ENCODE measurements at regions not wholly inside any gene's neighbourhood (a gene's known extent, or its start where the extent isn't known, plus 50 kb on each side); places are given as distances from the start of the nearest gene placed in this dataset.

GRCh38 chr10:4399556-4399955 is 426.5 kb upstream of the AKR1E2 start:
- Histone ChIP-seq H3K27ac (ENCODE audit: insufficient read length, low read depth, low read length) (no peak overlapping the region), H2BK12ac (ENCODE audit: insufficient read length, low read depth, low read length) (no peak overlapping the region), H4K8ac (replicated peaks; ENCODE audit: insufficient read length, low read depth, low read length) (no peak overlapping the region), H2BK120ac (ENCODE audit: low read depth, low read length, poor library complexity, severe bottlenecking) (no peak overlapping the region), H4K20me1 (ENCODE audit: control insufficient read depth, insufficient read depth, insufficient read length) (no peaks in the 10 kb centered on the region), H3K27me3 (ENCODE audit: insufficient read depth, low read length) (no peaks in the 10 kb centered on the region), H4K5ac (ENCODE audit: insufficient read length, low read depth, low read length) (no peak overlapping the region), H2BK20ac (ENCODE audit: low read depth, low read length, poor library complexity, severe bottlenecking) (no peak overlapping the region), H3K79me2 (ENCODE audit: insufficient read depth, low read length) (no peaks in the 10 kb centered on the region), H3K4ac (ENCODE audit: low read depth, low read length) (no peak overlapping the region), H3K14ac (ENCODE audit: insufficient read depth, low read length) (no peak overlapping the region), H3T11ph (ENCODE audit: low read length) (no peak overlapping the region), H3K4me1 (ENCODE audit: insufficient read depth, low read length) (no peaks in the 10 kb centered on the region), H3K4me2 (ENCODE audit: insufficient read depth, insufficient read length, low read length) (no peak overlapping the region), H3K56ac (ENCODE audit: insufficient read length, low read depth, low read length) (no peak overlapping the region), H3K23me2 (ENCODE audit: insufficient read length, low read depth, low read length, poor library complexity, severe bottlenecking) (no peaks in the 10 kb centered on the region), H3K9ac (ENCODE audit: extremely low read depth, insufficient read length, low read length) (no peak overlapping the region), H3K23ac (ENCODE audit: insufficient read length, low read depth, low read length) (no peak overlapping the region), H2AK5ac (ENCODE audit: insufficient read length, low read length) (no peak overlapping the region), H3K79me1 (ENCODE audit: insufficient read depth, low read depth, low read length, poor library complexity, severe bottlenecking) (no peaks in the 10 kb centered on the region), H2AFZ (ENCODE audit: low read length) (no peak overlapping the region), H3K18ac (ENCODE audit: insufficient read length, low read depth, low read length) (no peak overlapping the region), H4K91ac (ENCODE audit: insufficient read length, low read depth, low read length) (no peak overlapping the region), H2BK15ac (ENCODE audit: low read depth, low read length) (no peak overlapping the region), H2BK5ac (ENCODE audit: insufficient read length, low read length) (no peak overlapping the region), H3K9me3 (ENCODE audit: control insufficient read depth, low read depth, low read length) (no peaks in the 10 kb centered on the region)
- DNase-seq = no peak
- Mint-ChIP-seq H3K9me3 (no peaks in the 10 kb centered on the region), H3K4me3 (no peak overlapping the region), H3K27me3 (ENCODE audit: low read depth) (no peaks in the 10 kb centered on the region), H3K27ac (no peak overlapping the region), H3K4me1 (no peaks in the 10 kb centered on the region), H3K36me3 (ENCODE audit: insufficient read depth in 1 of 3, low read depth in 3 of 3) (no peaks in the 10 kb centered on the region)
- WGBS (ENCODE audit: extremely low coverage, insufficient read length, low lambda C conversion rate) = no CpG with 5 or more reads among the region's 3 CpGs
- no peak for TF ChIP-seq CTCF (conservative IDR thresholded peaks at IDR 0.05)
